HFFc6 (cell line): ENCODE measurements at regions not wholly inside any gene's neighbourhood (a gene's known extent, or its start where the extent isn't known, plus 50 kb on each side); places are given as distances from the start of the nearest gene placed in this dataset.

Source experiments
- DNase-seq: peaks from one replicate; pipeline ENCODE4 v3.0.0-alpha.2; 2018
- H3K27ac Mint-ChIP-seq: 2 replicates; pipeline ENCODE4 v1.8.0; 2020; ENCODE audit warnings: mild to moderate bottlenecking, mixed read lengths
- H3K27me3 Mint-ChIP-seq: 2 replicates; pipeline ENCODE4 v1.8.0; 2021; ENCODE audit warnings: mild to moderate bottlenecking, moderate library complexity, mixed read lengths; ENCODE audit not compliant: insufficient read depth
- H3K36me3 Mint-ChIP-seq: 2 replicates; pipeline ENCODE4 v1.8.0; 2021; ENCODE audit warnings: low read depth, mixed read lengths
- H3K4me1 Mint-ChIP-seq: 2 replicates; pipeline ENCODE4 v1.8.0; 2020; ENCODE audit warnings: low read depth, mixed read lengths
- H3K4me3 Mint-ChIP-seq: 2 replicates; pipeline ENCODE4 v1.8.0; 2020; ENCODE audit warnings: mild to moderate bottlenecking, moderate library complexity, mixed read lengths
- H3K9me3 Mint-ChIP-seq: 2 replicates; pipeline ENCODE4 v1.8.0; 2020; ENCODE audit warnings: mild to moderate bottlenecking, mixed read lengths
- TF ChIP-seq, protein P1 (sequence below): fragments of 200-600 bp; sonication (generic); IDR thresholded peaks from 2 replicates; pipeline ENCODE4 v1.5.0; 2021; ENCODE audit warnings: antibody characterized with exemption, mild to moderate bottlenecking

- TF ChIP-seq, protein P1, sequence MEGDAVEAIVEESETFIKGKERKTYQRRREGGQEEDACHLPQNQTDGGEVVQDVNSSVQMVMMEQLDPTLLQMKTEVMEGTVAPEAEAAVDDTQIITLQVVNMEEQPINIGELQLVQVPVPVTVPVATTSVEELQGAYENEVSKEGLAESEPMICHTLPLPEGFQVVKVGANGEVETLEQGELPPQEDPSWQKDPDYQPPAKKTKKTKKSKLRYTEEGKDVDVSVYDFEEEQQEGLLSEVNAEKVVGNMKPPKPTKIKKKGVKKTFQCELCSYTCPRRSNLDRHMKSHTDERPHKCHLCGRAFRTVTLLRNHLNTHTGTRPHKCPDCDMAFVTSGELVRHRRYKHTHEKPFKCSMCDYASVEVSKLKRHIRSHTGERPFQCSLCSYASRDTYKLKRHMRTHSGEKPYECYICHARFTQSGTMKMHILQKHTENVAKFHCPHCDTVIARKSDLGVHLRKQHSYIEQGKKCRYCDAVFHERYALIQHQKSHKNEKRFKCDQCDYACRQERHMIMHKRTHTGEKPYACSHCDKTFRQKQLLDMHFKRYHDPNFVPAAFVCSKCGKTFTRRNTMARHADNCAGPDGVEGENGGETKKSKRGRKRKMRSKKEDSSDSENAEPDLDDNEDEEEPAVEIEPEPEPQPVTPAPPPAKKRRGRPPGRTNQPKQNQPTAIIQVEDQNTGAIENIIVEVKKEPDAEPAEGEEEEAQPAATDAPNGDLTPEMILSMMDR, result no peak
- Mint-ChIP-seq H3K4me1 (no peaks in the 10 kb centered on the region), H3K9me3 (peaks cover 54% of the 10 kb centered on the region), H3K27ac (no peak overlapping the region), H3K36me3 (no peaks in the 10 kb centered on the region), H3K27me3 (no peaks in the 10 kb centered on the region), H3K4me3 (no peak overlapping the region)
- DNase-seq, result no peak
These were observed 419.4 kb downstream of the C6orf118 start for GRCh38 chr6:164889980-164890379.

GRCh38 chr6:164887660-164888059 is 421.7 kb downstream of the C6orf118 start:
- TF ChIP-seq, protein P1, result no peak
- DNase-seq, result no peak
- no peak overlapping the region for H3K4me3 Mint-ChIP-seq
- no peaks in the 10 kb centered on the region for H3K36me3 Mint-ChIP-seq
- no peak overlapping the region for H3K27ac Mint-ChIP-seq
- H3K9me3 Mint-ChIP-seq, result peaks cover 52% of the 10 kb centered on the region
- H3K4me1 Mint-ChIP-seq, result no peaks in the 10 kb centered on the region
- no peaks in the 10 kb centered on the region for H3K27me3 Mint-ChIP-seq

- Mint-ChIP-seq H3K9me3 (peaks cover 55% of the 10 kb centered on the region), H3K4me1 (no peaks in the 10 kb centered on the region), H3K27me3 (no peaks in the 10 kb centered on the region), H3K36me3 (no peaks in the 10 kb centered on the region), H3K4me3 (no peak overlapping the region), H3K27ac (no peak overlapping the region)
- TF ChIP-seq, protein P1, result no peak
- no peak for DNase-seq
These were observed 427.2 kb downstream of the C6orf118 start for GRCh38 chr6:164882236-164882635.

- no peaks in the 10 kb centered on the region; the same call in 1 of the 2 replicates for H3K36me3 Mint-ChIP-seq
- DNase-seq, result no peak
- H3K4me3 Mint-ChIP-seq, result no peak overlapping the region
- TF ChIP-seq, protein P1, result no peak
- H3K27ac Mint-ChIP-seq, result no peak overlapping the region
- no peaks in the 10 kb centered on the region for H3K27me3 Mint-ChIP-seq
- no peaks in the 10 kb centered on the region for H3K4me1 Mint-ChIP-seq
- H3K9me3 Mint-ChIP-seq, result peaks cover 60% of the 10 kb centered on the region
These were observed 437.6 kb downstream of the C6orf118 start for GRCh38 chr6:164871783-164872182.

DNA sequence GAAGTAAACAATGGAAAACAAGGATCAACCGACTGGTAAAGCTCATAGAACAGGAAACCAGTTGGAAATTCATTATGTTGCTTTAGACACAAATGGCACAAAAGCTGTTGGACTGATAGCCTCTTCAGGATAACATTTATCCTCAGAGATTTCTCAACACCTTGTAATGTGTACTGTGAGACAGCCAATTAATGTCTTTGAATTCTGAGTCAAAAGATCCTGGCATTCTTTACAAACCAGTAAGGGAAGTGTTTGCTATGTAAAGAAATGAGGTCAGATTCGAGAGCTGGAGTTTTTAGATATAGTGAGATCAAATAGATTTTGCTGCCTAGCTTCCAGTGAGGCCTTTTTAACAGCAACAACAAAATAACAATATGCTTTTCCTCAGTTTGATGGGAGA is 439.2 kb downstream of the C6orf118 start:
- no peaks in the 10 kb centered on the region for H3K27me3 Mint-ChIP-seq
- DNase-seq, result no peak
- H3K4me3 Mint-ChIP-seq, result no peak overlapping the region
- TF ChIP-seq, protein P1, result no peak
- no peaks in the 10 kb centered on the region for H3K4me1 Mint-ChIP-seq
- H3K9me3 Mint-ChIP-seq, result peaks cover 63% of the 10 kb centered on the region
- H3K27ac Mint-ChIP-seq, result no peak overlapping the region
- no peaks in the 10 kb centered on the region; the same call in 1 of the 2 replicates for H3K36me3 Mint-ChIP-seq

GRCh38 chr6:164861967-164862366 is 447.4 kb downstream of the C6orf118 start:
- H3K4me3 Mint-ChIP-seq, result no peak overlapping the region
- no peak for DNase-seq
- no peak overlapping the region for H3K27ac Mint-ChIP-seq
- H3K4me1 Mint-ChIP-seq, result no peaks in the 10 kb centered on the region
- H3K27me3 Mint-ChIP-seq, result no peaks in the 10 kb centered on the region
- peaks cover 48% of the 10 kb centered on the region for H3K9me3 Mint-ChIP-seq
- H3K36me3 Mint-ChIP-seq, result no peaks in the 10 kb centered on the region
- TF ChIP-seq, protein P1, result no peak
